ENCODE measurements at regions not wholly inside any gene's neighbourhood (a gene's known extent, or its start where the extent isn't known, plus 50 kb on each side); places are given as distances from the start of the nearest gene placed in this dataset.

- no peak overlapping the region for H3K4me3 ChIP-seq (ENCODE audit: severe bottlenecking)
Observed at GRCh38 chr19:16014923-16015804, 61.1 kb upstream of the TPM4 start.

GRCh38 chr19:16015805-16016173 is 60.5 kb upstream of the TPM4 start:
- no peaks in the 10 kb centered on the region for H3K9me3 ChIP-seq (ENCODE audit: severe bottlenecking)
- no peak for TF ChIP-seq CTCF (IDR thresholded peaks at IDR 0.05; ENCODE audit: poor library complexity, severe bottlenecking)
- H3K27ac ChIP-seq (ENCODE audit: poor library complexity, severe bottlenecking) = no peak overlapping the region
- H3K36me3 ChIP-seq (ENCODE audit: low read depth) = no peaks in the 10 kb centered on the region
- H3K27me3 ChIP-seq (ENCODE audit: insufficient read depth, poor library complexity, severe bottlenecking) = no peaks in the 10 kb centered on the region
- H3K4me3 ChIP-seq (ENCODE audit: severe bottlenecking) = no peak overlapping the region
- ATAC-seq (ENCODE audit: low read depth) (no peak), DNase-seq (ENCODE audit: low spot score) (no peak)
- H3K4me1 ChIP-seq (ENCODE audit: insufficient read depth, poor library complexity, severe bottlenecking) = no peaks in the 10 kb centered on the region

More at GRCh38 chr19:16014923-16015804, 61.1 kb upstream of the TPM4 start:
- H3K27me3 ChIP-seq (ENCODE audit: insufficient read depth, poor library complexity, severe bottlenecking) = no peaks in the 10 kb centered on the region
- H3K4me1 ChIP-seq (ENCODE audit: insufficient read depth, poor library complexity, severe bottlenecking) = no peaks in the 10 kb centered on the region
- H3K9me3 ChIP-seq (ENCODE audit: severe bottlenecking) = no peaks in the 10 kb centered on the region
- no peak for TF ChIP-seq CTCF (IDR thresholded peaks at IDR 0.05; ENCODE audit: poor library complexity, severe bottlenecking)
- H3K27ac ChIP-seq (ENCODE audit: poor library complexity, severe bottlenecking) = no peak overlapping the region
- DNase-seq (ENCODE audit: low spot score) (no peak), ATAC-seq (ENCODE audit: low read depth) (no peak)
- no peaks in the 10 kb centered on the region for H3K36me3 ChIP-seq (ENCODE audit: low read depth)

- no peak for TF ChIP-seq CTCF (IDR thresholded peaks at IDR 0.05; ENCODE audit: poor library complexity, severe bottlenecking)
- H3K27ac ChIP-seq (ENCODE audit: poor library complexity, severe bottlenecking) = no peak overlapping the region
- no peaks in the 10 kb centered on the region for H3K36me3 ChIP-seq (ENCODE audit: low read depth)
- H3K27me3 ChIP-seq (ENCODE audit: insufficient read depth, poor library complexity, severe bottlenecking) = no peaks in the 10 kb centered on the region
- no peaks in the 10 kb centered on the region for H3K9me3 ChIP-seq (ENCODE audit: severe bottlenecking)
- ATAC-seq (ENCODE audit: low read depth) (no peak), DNase-seq (ENCODE audit: low spot score) (no peak)
- H3K4me3 ChIP-seq (ENCODE audit: severe bottlenecking) = no peak overlapping the region
- H3K4me1 ChIP-seq (ENCODE audit: insufficient read depth, poor library complexity, severe bottlenecking) = no peaks in the 10 kb centered on the region
Observed at GRCh38 chr19:16016226-16017137, 59.8 kb upstream of the TPM4 start.

- H3K27ac ChIP-seq (ENCODE audit: poor library complexity, severe bottlenecking) = no peak overlapping the region
- TF ChIP-seq CTCF (IDR thresholded peaks at IDR 0.05; ENCODE audit: poor library complexity, severe bottlenecking) = no peak
- ATAC-seq (ENCODE audit: low read depth) (no peak), DNase-seq (ENCODE audit: low spot score) (no peak)
- no peaks in the 10 kb centered on the region for H3K9me3 ChIP-seq (ENCODE audit: severe bottlenecking)
- H3K4me1 ChIP-seq (ENCODE audit: insufficient read depth, poor library complexity, severe bottlenecking) = no peaks in the 10 kb centered on the region
- H3K27me3 ChIP-seq (ENCODE audit: insufficient read depth, poor library complexity, severe bottlenecking) = no peaks in the 10 kb centered on the region
- no peaks in the 10 kb centered on the region for H3K36me3 ChIP-seq (ENCODE audit: low read depth)
- no peak overlapping the region for H3K4me3 ChIP-seq (ENCODE audit: severe bottlenecking)
Observed at GRCh38 chr19:16017138-16017490, 59.2 kb upstream of the TPM4 start.
